HG03045 (cell line): ENCODE measurements at regions not wholly inside any gene's neighbourhood (a gene's known extent, or its start where the extent isn't known, plus 50 kb on each side); places are given as distances from the start of the nearest gene placed in this dataset.
"Not testable (repeated sequence)": the region's sequence is repeated elsewhere in the genome, so short reads cannot be mapped to it uniquely, and the experiment has no call there.

Experiments used
- ATAC-seq: cut with Tn5 transposase; IDR thresholded peaks from one replicate; pipeline ENCODE4 v1.9.1; 2021; ENCODE audit warnings: mild to moderate bottlenecking, moderate library complexity; ENCODE audit not compliant: unreplicated experiment

DNA sequence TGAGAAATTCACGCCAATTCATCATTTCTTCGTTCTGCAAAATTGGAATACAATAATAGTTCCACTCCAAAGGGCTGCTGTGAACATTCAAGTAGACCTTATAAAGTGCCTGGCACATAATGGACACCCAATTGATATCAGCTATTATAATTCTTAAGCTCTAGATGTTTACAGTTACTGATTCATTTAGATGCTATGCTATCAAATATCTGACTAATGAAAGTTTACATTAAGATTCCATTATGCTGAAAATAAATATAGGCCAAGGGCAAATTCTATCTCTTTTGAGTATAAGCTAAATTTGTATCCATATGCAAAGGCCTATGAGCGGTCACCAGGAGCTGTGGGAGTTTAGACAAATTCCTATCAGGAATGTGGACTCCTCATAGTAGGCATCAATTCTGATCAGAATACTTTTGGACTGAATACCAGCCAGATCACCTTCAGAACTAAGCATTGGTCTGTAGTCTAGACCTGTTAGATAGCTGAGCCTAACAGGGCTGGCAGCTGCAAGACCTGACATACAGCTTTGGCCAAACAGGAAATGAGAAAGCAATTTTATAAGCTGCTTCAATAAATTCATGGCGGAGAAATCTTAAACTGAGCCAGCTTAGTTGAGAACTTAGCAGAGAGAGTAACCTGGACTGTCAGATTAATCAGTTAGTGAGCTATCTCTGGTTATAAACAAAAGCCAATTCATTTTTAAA is 384.3 kb upstream of the ACTRT1 start:
- no peak for ATAC-seq

DNA sequence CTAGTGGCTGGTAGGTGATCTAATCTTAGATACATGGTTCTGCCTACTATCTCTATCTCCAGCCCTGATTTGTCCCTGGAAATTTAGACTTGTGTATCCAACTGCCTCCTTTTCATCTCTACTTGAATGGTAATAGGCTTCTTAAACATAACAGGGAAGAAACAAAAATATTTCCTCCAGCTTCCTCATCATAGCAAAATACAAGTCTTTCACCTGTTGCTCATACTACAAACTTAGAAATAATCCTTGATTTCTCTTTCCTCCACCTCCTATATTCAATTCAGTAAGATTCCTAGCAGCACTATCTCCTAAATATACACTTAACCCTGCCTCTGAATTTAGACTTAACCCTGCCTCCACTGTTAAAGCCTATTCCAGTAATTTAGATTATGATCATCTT is 373.3 kb upstream of the ACTRT1 start:
- ATAC-seq = no peak

DNA sequence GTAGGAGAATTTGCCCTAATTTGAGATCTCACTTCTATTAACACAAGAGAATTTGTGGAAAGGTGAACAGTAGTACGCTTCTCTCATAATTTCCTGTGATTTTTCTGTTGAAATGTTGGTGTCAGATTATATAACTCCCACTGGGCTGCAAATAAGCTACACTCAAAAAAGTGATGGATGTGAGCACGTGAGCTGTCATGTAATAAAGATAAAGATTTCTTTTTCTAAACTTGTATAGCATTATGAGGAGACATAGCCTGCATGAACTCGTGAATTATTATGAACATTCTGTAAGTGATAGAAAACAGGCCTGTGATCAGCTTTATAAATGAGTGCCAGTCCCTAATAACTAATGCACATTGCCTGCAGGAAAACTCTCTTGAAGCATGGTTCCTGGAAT is 356.6 kb upstream of the ACTRT1 start:
- no peak for ATAC-seq

DNA sequence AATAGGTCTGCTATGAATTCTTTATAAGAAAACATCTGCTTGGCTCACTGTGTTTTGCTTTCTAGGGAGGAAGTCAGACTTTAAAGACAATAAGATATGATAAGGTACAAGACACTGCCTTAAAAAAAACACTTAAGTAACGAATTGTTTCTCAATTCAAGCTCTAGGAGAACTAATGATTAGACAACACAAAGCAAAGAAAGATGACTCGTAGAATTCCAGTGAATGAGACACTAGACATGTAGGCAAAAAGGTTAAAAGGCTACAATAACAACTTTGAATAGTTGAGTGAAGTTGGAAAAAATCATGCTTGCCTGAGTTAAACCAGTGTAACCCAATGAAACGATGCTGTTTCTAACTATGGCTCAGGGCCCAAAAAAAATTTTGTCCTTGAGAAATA is 344.4 kb upstream of the ACTRT1 start:
- ATAC-seq = no peak

DNA sequence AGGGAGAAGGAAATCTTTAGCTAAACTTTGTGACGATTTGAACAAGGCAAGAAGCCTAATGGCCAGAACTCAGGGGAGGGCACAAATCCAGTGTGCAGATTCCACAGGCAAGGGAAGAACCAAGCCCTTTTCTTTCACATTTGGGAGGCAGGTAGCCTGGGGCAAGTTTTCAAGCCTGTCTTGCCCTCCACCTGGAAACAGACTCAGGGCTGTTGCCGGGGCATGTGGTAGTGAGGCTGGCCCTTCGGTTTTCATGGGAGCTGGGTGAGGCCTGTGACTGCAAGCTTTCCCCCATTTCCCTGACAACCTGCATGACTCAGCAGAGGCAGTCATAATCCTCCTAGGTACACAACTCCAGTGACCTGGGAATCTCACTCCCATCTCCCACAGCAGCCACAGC is 331.6 kb upstream of the ACTRT1 start:
- not testable (repeated sequence) for ATAC-seq

DNA sequence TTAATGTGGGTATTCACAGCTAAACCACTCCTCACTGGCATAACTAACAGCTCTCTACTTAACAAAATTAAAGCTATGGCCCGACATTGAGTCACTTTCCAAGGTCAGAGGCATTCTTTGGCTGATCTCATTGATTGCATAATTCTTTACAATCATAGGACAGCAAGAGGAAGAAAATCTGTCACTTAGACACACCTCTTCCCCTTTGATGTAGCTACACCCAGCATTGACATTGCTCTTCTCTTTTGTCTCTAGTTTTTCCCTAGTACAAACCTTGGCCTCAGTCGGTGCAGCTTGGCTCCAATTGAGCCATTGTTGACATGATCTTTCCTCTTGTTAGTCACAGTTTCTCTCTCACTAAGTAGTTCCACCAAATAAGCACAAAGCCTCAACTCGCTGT is 313.3 kb upstream of the ACTRT1 start:
- no peak for ATAC-seq

DNA sequence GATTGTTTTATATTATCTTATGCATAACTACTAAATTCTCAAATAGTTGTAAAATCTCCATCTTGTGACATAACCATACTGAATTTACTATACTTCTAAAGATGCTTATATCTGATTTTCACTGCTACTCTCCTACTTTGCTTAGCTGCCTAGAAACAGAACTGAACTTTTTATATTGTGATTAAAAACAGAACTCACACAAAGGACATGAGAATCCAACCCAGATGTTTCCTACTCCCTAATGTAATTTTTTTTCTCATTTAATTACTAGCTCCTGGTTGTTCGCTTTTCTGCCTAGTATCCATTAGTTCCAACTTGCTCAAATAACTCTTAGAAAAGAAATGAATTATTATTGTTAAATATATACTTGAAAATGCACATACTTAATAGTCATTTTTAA is 283.5 kb upstream of the ACTRT1 start:
- no peak for ATAC-seq

DNA sequence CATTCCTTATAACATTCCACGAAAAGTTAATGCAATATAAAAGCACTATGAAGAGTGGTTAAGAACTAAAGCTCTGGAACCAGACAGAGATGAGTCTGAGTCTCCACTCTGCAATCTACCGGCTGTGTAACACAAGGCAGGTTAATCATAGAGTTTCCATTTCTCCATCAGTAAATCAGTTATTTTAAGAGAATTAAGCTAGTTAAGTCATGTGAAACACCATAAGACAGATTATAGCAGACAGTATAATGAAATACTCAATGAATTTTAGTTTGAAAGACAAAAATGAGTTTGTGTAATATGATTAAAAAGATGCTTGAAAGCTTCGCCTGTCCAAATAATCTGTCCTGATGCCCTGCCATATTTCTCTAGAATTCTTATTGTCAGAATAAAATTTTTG is 282.6 kb upstream of the ACTRT1 start:
- no peak for ATAC-seq

DNA sequence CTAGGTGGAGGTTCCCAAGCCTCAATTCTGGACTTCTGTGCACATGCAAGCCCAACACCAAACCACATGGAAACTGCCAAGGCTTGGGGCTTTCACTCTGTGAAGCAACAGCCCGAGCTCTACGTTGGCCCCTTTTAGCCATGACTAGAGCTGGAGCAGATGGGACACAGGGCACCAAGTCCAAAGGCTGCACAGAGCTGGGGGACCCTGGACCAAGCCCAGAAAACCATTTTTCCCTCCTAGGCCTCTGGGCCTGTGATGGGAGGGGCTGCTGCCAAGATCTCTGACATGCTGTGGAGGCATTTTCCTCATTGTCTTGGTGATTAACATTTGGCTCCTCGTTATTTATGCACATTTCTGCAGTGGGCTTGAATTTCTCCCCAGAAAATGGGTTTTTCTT is 258.7 kb upstream of the ACTRT1 start:
- no peak for ATAC-seq

DNA sequence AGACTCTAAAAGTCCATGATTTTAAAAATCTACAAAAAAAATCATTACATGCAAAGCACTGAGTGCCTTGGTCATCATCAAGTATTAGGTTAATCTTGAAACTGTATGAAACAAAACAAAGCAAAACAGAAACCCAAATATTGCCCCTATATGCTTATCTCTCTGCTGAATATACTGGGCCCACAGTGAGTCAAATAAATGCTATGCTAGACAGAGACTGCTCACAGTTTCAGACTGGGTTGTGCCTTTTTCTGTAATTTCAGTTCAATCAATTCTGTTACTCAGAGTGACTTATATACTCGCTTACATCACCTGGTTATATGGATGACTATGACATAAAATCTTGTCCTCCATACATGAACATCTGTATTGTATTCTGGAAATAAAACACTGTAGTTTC is 257.1 kb upstream of the ACTRT1 start:
- ATAC-seq = no peak

DNA sequence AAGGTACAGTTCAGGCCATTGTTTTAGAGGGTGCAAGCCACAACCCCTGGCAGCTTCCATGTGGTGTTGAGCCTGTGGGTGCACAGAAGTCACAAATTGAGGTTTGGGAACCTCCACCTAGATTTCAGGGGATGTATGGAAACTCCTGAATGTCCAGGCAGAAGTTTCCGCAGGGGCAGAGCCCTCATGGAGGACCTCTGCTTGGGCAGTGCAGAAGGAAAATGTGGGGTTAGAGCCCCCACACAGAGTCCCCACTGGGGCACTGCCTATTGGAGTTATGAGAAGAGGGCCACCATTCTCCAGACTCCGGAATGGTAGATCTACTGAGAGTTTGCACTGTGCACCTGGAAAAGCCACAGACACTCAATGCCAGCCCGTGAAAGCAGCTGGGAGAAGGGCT is 242.0 kb upstream of the ACTRT1 start:
- ATAC-seq = no peak

DNA sequence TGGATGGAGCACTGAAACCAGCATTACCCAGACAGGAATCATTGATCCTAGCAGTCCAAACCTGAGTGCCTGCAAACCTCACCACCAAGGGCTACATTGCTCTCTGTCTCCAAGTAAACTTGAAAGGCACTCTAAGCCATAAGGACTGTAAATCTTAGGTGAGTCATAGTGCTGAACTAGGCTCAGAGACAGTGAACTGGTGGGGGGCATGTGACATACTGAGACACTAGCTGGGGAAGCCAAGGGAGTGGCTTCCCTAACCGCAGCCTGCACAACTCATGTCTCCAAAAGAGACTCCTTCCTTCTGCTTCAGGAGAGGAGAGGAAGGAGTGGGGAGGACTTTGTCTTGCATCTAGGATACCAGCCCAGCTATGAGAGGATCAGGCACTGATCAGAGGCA is 235.5 kb upstream of the ACTRT1 start:
- ATAC-seq = no peak

DNA sequence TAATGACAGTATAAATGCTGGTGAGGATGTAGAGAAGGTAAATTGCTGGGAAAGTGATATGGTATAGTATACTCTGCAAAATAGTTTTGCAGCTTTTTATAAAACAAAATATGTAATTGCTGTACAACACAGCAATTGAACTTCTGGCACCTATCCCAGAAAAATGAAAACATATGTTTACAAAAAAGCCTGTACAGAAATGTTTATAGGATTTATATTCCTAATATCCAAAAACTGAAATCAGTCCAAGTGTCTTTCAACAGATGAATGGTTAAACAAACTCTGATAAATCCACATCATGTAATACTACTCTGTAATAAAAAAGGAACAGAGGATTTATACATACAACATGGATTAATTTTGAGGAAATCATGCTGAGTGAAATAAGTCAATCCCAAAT is 198.4 kb upstream of the ACTRT1 start:
- no peak for ATAC-seq

DNA sequence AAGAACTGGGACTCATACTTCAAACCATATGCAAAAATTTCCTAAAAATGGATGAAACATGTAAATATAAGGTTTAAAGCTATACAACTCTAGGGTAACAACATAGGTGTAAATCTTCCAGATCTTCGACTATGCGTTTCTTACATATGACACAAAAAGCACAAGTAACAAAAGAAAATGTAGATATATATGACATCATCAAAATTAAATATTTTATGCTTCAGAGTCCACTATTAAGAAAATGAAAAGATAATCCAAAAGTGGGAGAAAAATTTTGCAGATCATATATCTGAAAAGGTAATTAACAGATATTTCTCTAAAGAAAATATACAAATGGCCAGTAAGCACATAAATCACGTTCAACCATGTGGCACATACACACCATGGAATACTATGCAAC is 164.2 kb upstream of the ACTRT1 start:
- no peak for ATAC-seq

DNA sequence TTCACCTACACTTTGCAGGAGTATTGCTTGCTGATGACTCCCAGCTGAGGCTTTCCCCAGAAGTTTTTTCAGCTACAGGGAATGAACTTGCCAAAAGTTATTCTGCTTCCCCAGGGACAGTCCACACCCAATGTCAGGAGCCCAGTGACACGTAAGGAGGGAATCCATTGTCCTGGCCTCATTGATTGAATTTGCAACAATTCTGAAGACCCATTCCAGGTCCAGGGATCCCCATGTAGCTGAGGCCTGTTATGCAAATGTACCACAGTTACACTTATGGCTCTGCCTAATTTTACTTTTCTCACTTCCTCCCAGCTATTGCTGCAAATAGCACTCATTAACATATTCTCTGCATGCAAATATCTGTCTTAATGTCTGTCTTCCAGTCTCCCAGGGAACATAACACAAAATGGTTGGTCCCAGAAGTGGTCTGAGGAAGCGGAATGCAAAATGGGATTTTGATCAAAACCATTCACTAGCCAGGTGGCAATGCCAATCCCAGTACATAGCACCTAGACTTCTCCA is 113.7 kb upstream of the ACTRT1 start:
- ATAC-seq = no peak

DNA sequence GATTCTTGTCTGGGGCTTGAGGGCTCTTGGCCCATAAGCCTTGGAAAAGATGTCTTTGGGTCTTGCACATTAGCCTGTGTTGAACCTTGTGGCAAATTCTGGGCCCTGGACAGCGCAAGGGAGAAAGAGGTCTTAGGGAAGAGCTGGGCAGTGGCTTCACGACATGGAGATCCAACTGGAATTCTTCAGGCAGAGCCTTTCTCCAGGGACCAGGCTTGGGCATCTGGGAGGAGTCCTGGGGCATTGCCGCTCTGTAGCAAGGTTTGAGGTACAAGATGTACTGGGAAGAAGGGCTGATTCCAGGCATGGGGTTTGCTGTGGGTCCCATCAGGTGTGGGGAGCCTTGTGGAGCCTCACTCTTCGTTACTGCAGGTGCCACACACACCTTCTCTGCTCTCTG is 104.0 kb upstream of the ACTRT1 start:
- ATAC-seq = no peak

DNA sequence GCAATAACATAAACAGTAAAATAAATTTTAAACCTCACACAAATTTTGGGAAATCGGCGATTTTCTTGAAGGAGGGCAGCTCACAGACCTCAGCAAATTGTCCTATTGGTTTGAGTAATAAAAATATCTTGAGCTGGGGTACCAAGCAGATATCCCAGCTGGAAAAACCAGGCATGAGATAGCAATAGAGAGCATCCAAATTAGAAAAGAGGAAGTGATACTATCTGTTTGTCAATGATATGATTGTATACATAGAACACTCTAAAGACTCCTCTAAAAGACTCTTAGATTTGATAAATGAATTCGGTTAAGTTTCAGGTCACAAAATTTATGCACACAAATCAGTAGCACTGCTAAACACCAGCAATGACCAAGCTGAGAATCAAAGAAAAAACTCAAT is 90.5 kb upstream of the ACTRT1 start:
- no peak for ATAC-seq

DNA sequence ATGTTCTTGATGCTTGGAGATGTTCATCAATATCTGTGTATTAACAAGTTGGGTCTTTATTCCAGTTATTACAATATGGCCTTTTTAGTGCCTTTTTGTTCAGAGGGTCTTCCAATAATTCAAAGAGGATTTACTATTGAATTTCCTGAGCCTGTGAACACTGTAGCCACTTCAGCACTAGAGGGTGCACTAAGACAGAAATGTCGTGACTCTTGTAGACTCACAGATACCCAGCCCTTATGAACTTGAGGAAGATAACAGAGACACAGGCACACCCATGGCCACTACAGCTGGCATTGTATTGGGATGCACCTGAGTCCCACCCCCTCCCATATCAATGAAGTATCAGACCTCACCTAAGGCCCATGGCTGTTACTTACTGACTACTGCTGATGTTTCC is 54.4 kb upstream of the ACTRT1 start:
- no peak for ATAC-seq

DNA sequence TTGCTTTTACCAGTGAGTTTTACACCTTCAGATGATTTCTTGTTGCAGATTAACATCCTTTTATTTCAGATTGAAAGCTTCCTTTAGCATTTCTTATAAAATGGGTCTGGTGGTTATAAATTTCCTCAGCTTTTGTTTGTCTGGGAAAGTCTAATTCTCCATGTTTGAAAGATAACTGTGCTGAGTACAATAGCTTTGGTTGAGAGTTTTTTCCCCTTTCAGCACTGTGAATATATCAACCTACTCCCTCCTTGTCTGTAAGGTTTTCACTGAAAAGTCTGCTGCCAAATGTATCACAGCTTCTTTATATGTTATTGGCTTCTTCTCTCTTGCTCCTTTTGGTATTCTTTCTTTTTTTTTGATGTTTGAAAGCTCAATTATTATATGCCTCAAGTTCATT is 53.5 kb upstream of the ACTRT1 start:
- no peak for ATAC-seq
